NT2/D1 (cell line): ENCODE measurements at regions not wholly inside any gene's neighbourhood (a gene's known extent, or its start where the extent isn't known, plus 50 kb on each side); places are given as distances from the start of the nearest gene placed in this dataset.

ENCODE experiments used
- DNase-seq: peaks from one replicate; pipeline ENCODE4 v3.0.0-alpha.2; 2011; ENCODE audit warnings: low read depth, low spot score
- H3K27me3 ChIP-seq: 2 replicates; pipeline ENCODE4 v1.6.0; 2011; ENCODE audit warnings: mild to moderate bottlenecking; ENCODE audit not compliant: insufficient read length, insufficient read depth
- H3K36me3 ChIP-seq: 2 replicates; pipeline ENCODE4 v1.6.1; 2011; ENCODE audit warnings: mild to moderate bottlenecking, low read length, mixed read lengths; ENCODE audit not compliant: insufficient read depth, insufficient read length
- H3K4me1 ChIP-seq: 2 replicates; pipeline ENCODE4 v1.5.1; 2011; ENCODE audit not compliant: insufficient read depth, insufficient read length
- H3K4me3 ChIP-seq: 2 replicates; pipeline ENCODE4 v1.5.1; 2011; ENCODE audit warnings: low read depth; ENCODE audit not compliant: insufficient read length
- H3K9ac ChIP-seq: 2 replicates; pipeline ENCODE4 v1.6.0; 2011; ENCODE audit warnings: low read depth; ENCODE audit not compliant: insufficient read length
- H3K9me3 ChIP-seq: 2 replicates; pipeline ENCODE4 v1.5.1; 2011; ENCODE audit warnings: mild to moderate bottlenecking, low read length; ENCODE audit not compliant: insufficient read depth
- SUZ12 ChIP-seq: IDR thresholded peaks from 2 replicates; pipeline ENCODE4 v1.6.1; 2011; ENCODE audit not compliant: insufficient read length, insufficient read depth; ENCODE audit errors: extremely low read depth
- YY1 ChIP-seq: IDR thresholded peaks from 2 replicates; pipeline ENCODE4 v1.6.1; 2011; ENCODE audit not compliant: insufficient read length, insufficient read depth
- ZNF274 ChIP-seq: IDR thresholded peaks from 2 replicates; pipeline ENCODE4 v1.6.1; 2011; ENCODE audit warnings: mild to moderate bottlenecking, low read depth, low read length

- TF ChIP-seq YY1, result no peak
- TF ChIP-seq ZNF274, result no peak
- TF ChIP-seq SUZ12, result no peak
- no peak for DNase-seq
- H3K36me3 ChIP-seq, result no peaks in the 10 kb centered on the region
- no peaks in the 10 kb centered on the region for H3K4me1 ChIP-seq
- H3K27me3 ChIP-seq, result no peaks in the 10 kb centered on the region
- no peak overlapping the region for H3K4me3 ChIP-seq
- no peaks in the 10 kb centered on the region for H3K9me3 ChIP-seq
- no peak overlapping the region for H3K9ac ChIP-seq
Measured at GRCh38 chr7:125511310-125511709, 581.7 kb upstream of the POT1 start.

GRCh38 chr7:125506331-125506730 lies 576.7 kb upstream of the POT1 start:
- H3K4me1 ChIP-seq, result no peaks in the 10 kb centered on the region
- no peaks in the 10 kb centered on the region for H3K9me3 ChIP-seq
- TF ChIP-seq SUZ12, result no peak
- no peak for TF ChIP-seq ZNF274
- TF ChIP-seq YY1, result no peak
- H3K36me3 ChIP-seq, result no peaks in the 10 kb centered on the region
- DNase-seq, result no peak
- H3K9ac ChIP-seq, result no peak overlapping the region
- no peak overlapping the region for H3K4me3 ChIP-seq
- H3K27me3 ChIP-seq, result no peaks in the 10 kb centered on the region

- TF ChIP-seq YY1 (no peak), SUZ12 (no peak), ZNF274 (no peak)
Measured at GRCh38 chr7:125504848-125505247, 575.2 kb upstream of the POT1 start.

GRCh38 chr7:125495997-125496396 lies 566.4 kb upstream of the POT1 start:
- no peak for TF ChIP-seq YY1
- TF ChIP-seq SUZ12, result no peak
- no peak for TF ChIP-seq ZNF274
- no peak for DNase-seq
- no peak overlapping the region for H3K4me3 ChIP-seq
- no peaks in the 10 kb centered on the region for H3K36me3 ChIP-seq
- no peaks in the 10 kb centered on the region for H3K27me3 ChIP-seq
- H3K4me1 ChIP-seq, result no peaks in the 10 kb centered on the region
- no peaks in the 10 kb centered on the region for H3K9me3 ChIP-seq
- H3K9ac ChIP-seq, result no peak overlapping the region

More at GRCh38 chr7:125504848-125505247, 575.2 kb upstream of the POT1 start:
- no peak for DNase-seq
- H3K4me3 ChIP-seq, result no peak overlapping the region
- no peaks in the 10 kb centered on the region for H3K9me3 ChIP-seq
- H3K36me3 ChIP-seq, result no peaks in the 10 kb centered on the region
- no peaks in the 10 kb centered on the region for H3K27me3 ChIP-seq
- H3K9ac ChIP-seq, result no peak overlapping the region
- no peaks in the 10 kb centered on the region for H3K4me1 ChIP-seq

GRCh38 chr7:125492521-125492920 lies 562.9 kb upstream of the POT1 start:
- Histone ChIP-seq H3K9ac (no peak overlapping the region), H3K36me3 (no peaks in the 10 kb centered on the region), H3K4me3 (no peak overlapping the region), H3K27me3 (no peaks in the 10 kb centered on the region), H3K9me3 (no peaks in the 10 kb centered on the region), H3K4me1 (no peaks in the 10 kb centered on the region)
- TF ChIP-seq YY1 (no peak), ZNF274 (no peak), SUZ12 (no peak)
- no peak for DNase-seq

- Histone ChIP-seq H3K27me3 (no peaks in the 10 kb centered on the region), H3K9ac (no peak overlapping the region), H3K4me1 (no peaks in the 10 kb centered on the region), H3K9me3 (no peaks in the 10 kb centered on the region), H3K36me3 (no peaks in the 10 kb centered on the region), H3K4me3 (no peak overlapping the region)
- TF ChIP-seq YY1, result no peak
- TF ChIP-seq ZNF274, result no peak
- TF ChIP-seq SUZ12, result no peak
- DNase-seq, result no peak
Measured at GRCh38 chr7:125491137-125491536, 561.5 kb upstream of the POT1 start.

GRCh38 chr7:125490167-125490566 lies 560.5 kb upstream of the POT1 start:
- TF ChIP-seq ZNF274 (no peak), SUZ12 (no peak), YY1 (no peak)
- no peaks in the 10 kb centered on the region for H3K9me3 ChIP-seq
- H3K9ac ChIP-seq, result no peak overlapping the region
- H3K4me3 ChIP-seq, result no peak overlapping the region
- no peaks in the 10 kb centered on the region for H3K27me3 ChIP-seq
- no peaks in the 10 kb centered on the region for H3K36me3 ChIP-seq
- no peak for DNase-seq
- no peaks in the 10 kb centered on the region for H3K4me1 ChIP-seq
